ENCODE measurements at regions not wholly inside any gene's neighbourhood (a gene's known extent, or its start where the extent isn't known, plus 50 kb on each side); places are given as distances from the start of the nearest gene placed in this dataset.

DNA sequence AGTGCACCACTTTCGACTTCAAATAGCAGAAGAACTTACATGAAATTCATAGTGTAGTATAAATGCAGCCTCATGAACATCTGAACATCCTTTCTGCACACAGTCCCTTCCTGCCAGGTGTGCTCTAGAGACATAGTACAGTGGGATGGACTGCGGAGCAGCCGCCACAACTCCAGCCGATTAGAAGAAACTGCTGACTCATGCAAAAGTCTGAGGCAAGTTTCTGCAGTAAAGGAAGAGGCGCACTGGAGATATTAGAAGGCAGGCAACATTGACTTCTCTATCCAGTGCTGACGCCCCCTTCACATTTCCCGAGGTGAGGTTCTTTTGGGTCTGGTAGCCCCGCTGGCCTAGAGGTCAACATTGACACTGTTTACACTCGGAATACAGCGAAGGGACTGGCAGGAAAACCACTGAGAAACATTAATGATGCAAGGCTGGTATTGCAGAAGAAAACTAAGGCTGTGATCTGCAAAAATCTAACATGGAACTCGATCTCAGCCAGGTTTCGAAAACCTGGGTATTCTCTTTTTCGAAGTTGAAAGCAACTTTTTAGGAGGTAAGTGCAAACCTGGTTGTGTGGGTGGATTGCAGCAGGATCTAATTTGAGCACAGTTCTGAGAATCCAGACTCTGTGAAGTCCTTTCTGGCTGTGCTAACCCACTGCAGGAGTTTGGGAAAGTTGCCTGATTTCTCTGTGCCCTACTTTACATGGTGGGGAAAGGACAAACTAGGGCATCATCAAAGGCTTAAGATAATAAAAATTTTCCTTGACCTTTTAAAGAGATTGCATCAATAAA is 90.7 kb downstream of the CDC7 start:
- peaks cover 3 to 9% of the 10 kb centered on the region in 2 donors for H3K4me1 ChIP-seq
- H3K27ac ChIP-seq: no peak overlapping the region
- H3K4me3 ChIP-seq (replicated peaks in 1 of 3): no peak overlapping the region
- no peaks in the 10 kb centered on the region for H3K36me3 ChIP-seq
- DNase-seq: no peak
- H3K9me3 ChIP-seq: no peaks in the 10 kb centered on the region
- intact Hi-C loops (cut with DNase I): no loop called here
- TF ChIP-seq, protein P1, sequence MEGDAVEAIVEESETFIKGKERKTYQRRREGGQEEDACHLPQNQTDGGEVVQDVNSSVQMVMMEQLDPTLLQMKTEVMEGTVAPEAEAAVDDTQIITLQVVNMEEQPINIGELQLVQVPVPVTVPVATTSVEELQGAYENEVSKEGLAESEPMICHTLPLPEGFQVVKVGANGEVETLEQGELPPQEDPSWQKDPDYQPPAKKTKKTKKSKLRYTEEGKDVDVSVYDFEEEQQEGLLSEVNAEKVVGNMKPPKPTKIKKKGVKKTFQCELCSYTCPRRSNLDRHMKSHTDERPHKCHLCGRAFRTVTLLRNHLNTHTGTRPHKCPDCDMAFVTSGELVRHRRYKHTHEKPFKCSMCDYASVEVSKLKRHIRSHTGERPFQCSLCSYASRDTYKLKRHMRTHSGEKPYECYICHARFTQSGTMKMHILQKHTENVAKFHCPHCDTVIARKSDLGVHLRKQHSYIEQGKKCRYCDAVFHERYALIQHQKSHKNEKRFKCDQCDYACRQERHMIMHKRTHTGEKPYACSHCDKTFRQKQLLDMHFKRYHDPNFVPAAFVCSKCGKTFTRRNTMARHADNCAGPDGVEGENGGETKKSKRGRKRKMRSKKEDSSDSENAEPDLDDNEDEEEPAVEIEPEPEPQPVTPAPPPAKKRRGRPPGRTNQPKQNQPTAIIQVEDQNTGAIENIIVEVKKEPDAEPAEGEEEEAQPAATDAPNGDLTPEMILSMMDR (IDR thresholded peaks at IDR 0.05): no peak
- TF ChIP-seq POLR2A (IDR thresholded peaks at IDR 0.05): no peak
- H3K27me3 ChIP-seq: no peaks in the 10 kb centered on the region
- WGBS, 2 donors: 80 to 86% methylated on average over 13 of the region's 13 CpGs

DNA sequence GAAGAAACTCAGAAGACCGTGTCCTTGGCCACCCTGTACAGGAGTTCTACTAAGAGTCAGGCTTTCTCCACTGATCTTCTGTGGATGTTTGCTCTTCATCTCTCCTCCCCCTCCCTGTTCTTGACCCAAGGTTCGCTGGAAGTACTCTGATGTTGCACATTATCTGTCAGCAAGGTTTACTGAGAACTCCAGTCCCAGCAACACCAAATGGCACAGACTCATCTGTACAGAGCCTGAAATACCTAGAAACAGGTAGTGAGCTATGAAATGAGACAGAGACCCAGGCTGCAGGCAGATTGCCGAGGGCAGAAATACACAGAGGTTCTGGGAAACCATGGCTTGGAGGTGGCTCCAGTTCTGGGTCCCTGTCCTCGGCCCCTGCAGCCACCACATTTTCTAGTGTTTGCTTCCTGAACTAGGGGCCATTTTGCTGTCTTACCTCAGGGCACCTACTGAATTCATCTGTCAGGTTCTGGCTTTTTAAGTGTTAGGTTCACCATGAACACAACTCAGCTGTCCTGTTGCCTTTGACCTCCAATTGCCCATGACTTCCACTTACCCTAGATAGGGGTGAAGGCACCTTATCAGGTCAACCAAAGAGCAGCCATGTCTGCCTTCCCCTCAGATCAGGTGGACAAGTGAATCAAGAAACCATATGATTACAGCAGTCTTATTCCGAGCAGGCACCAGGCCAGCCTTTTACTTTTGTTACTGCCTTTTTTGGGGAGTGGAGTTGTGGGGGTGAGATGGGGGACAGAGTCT is 92.2 kb downstream of the CDC7 start:
- intact Hi-C loops (cut with DNase I): no loop called here
- no peaks in the 10 kb centered on the region for H3K9me3 ChIP-seq
- H3K27me3 ChIP-seq: no peaks in the 10 kb centered on the region
- no peak overlapping the region for H3K27ac ChIP-seq
- DNase-seq: no peak
- WGBS, 2 donors: 95 to 98% methylated on average over 5 of the region's 5 CpGs
- H3K4me3 ChIP-seq (replicated peaks in 1 of 3): no peak overlapping the region
- H3K36me3 ChIP-seq: no peaks in the 10 kb centered on the region
- no peak for TF ChIP-seq POLR2A (IDR thresholded peaks at IDR 0.05)
- TF ChIP-seq, protein P1 (IDR thresholded peaks at IDR 0.05): no peak
- peaks cover 0 to 6% of the 10 kb centered on the region in 2 donors for H3K4me1 ChIP-seq

DNA sequence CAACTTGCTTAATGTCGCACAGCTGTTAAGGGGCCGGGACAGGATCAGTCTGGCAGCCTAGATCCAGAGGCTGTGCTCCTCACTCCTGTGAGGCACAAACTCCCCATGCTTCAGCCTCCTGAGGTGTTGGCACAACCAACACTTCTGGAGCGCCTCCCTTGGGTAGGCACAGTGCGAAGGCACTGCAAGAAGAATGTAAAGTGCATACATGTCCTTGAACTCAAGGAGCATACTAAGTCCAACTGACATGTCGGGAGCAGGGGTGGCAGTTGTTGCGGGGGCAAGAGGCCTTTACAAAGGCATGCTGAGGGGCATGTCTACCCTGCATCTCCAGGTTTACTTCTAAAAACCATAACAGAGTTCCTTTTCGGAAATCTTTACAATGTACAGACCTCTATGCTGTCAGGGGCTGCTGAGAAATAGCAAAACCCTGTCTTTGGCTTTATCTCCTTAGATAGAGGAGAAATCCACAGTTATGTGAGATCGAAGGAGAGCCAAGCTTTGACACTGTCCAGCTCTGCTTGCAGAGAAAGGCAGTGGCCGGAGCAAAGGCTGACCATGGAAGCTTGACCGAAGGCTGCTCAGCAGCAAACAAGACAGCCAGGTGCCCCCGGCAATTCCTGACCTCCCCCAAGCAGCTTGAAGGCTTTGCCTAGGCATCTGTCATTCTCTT is 93.9 kb downstream of the CDC7 start:
- H3K36me3 ChIP-seq: no peaks in the 10 kb centered on the region
- no peak for DNase-seq
- H3K4me1 ChIP-seq: peaks cover 0 to under 1% of the 10 kb centered on the region in 2 donors
- H3K9me3 ChIP-seq: no peaks in the 10 kb centered on the region
- no peak overlapping the region for H3K27ac ChIP-seq
- TF ChIP-seq, protein P1 (IDR thresholded peaks at IDR 0.05): no peak
- TF ChIP-seq POLR2A (IDR thresholded peaks at IDR 0.05): no peak
- no peak overlapping the region for H3K4me3 ChIP-seq (replicated peaks in 1 of 3)
- intact Hi-C loops (cut with DNase I): no loop called here
- no peaks in the 10 kb centered on the region for H3K27me3 ChIP-seq
- WGBS, 2 donors: 84 to 90% methylated on average over 11 of the region's 11 CpGs

DNA sequence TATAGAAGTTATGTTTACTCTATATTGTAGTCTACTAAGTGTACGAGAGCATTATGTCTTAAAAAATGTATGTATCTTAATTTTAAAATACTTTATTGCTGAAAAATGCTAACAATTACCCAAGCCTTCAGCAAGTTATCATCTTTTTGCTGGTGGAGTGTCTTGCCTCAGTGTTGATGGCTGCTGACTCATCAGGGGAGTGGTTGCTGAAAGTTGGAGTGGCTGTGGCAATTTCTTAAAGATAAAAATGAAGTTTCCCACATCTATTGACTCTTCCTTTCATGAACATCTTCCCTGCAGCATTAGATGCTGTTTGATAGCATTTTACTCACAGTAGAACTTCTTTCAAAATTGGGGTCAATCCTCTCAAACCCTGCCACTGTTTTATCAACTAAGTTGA is 95.8 kb downstream of the CDC7 start:
- 92 to 98% methylated on average over 1 of the region's 1 CpG for WGBS, 2 donors
- Histone ChIP-seq H3K9me3 (no peaks in the 10 kb centered on the region), H3K36me3 (no peaks in the 10 kb centered on the region), H3K4me1 (peaks cover 0 to 2% of the 10 kb centered on the region in 2 donors), H3K27ac (no peak overlapping the region), H3K27me3 (no peaks in the 10 kb centered on the region), H3K4me3 (replicated peaks in 1 of 3) (no peak overlapping the region)
- TF ChIP-seq, protein P1 (IDR thresholded peaks at IDR 0.05): no peak
- no peak for TF ChIP-seq POLR2A (IDR thresholded peaks at IDR 0.05)
- intact Hi-C loops (cut with DNase I): no loop called here
- DNase-seq: no peak
